Neutrophil (primary cell): ENCODE measurements at regions not wholly inside any gene's neighbourhood (a gene's known extent, or its start where the extent isn't known, plus 50 kb on each side); places are given as distances from the start of the nearest gene placed in this dataset.

Experiments used
- H3K27ac ChIP-seq: fragments of 200-600 bp; sonication (generic); 2 replicates; pipeline ENCODE4 v1.5.1; 2016; ENCODE audit warnings: mild to moderate bottlenecking, moderate library complexity
- H3K27me3 ChIP-seq: fragments of 200-600 bp; sonication (generic); 2 replicates; pipeline ENCODE4 v1.6.0; 2016; ENCODE audit warnings: mild to moderate bottlenecking
- H3K36me3 ChIP-seq: fragments of 200-600 bp; sonication (generic); 2 replicates; pipeline ENCODE4 v1.5.1; 2017
- H3K4me1 ChIP-seq, 2 experiments: fragments of 200-600 bp in 1 of 2; sonication (generic) in 1 of 2; 1 replicate in 1 of 2; 2 replicates in 1 of 2; pipeline versions ENCODE4 v1.5.1 to v1.6.1; 2013 to 2016; ENCODE audit warnings: low read depth in 1 of 2, low read length in 1 of 2, mild to moderate bottlenecking in 1 of 2, moderate library complexity in 1 of 2; ENCODE audit not compliant: control insufficient read depth in 1 of 2, insufficient read depth in 1 of 2
- H3K4me3 ChIP-seq, 2 experiments: fragments of 200-600 bp in 1 of 2; sonication (generic) in 1 of 2; 1 replicate in 1 of 2; 2 replicates in 1 of 2; pipeline ENCODE4 v1.5.1; 2013 to 2016; ENCODE audit warnings: low read depth in 1 of 2, low read length in 1 of 2, mild to moderate bottlenecking in 1 of 2, moderate library complexity in 1 of 2
- H3K9me3 ChIP-seq: fragments of 200-600 bp; sonication (generic); 2 replicates; pipeline ENCODE4 v1.5.1; 2016
- TF ChIP-seq, protein P1 (sequence below): fragments of 200-600 bp; sonication (generic); IDR thresholded peaks from 2 replicates; pipeline ENCODE4 v1.5.1; 2016; ENCODE audit warnings: antibody characterized with exemption

- no peaks in the 10 kb centered on the region for H3K9me3 ChIP-seq
- TF ChIP-seq, protein P1, sequence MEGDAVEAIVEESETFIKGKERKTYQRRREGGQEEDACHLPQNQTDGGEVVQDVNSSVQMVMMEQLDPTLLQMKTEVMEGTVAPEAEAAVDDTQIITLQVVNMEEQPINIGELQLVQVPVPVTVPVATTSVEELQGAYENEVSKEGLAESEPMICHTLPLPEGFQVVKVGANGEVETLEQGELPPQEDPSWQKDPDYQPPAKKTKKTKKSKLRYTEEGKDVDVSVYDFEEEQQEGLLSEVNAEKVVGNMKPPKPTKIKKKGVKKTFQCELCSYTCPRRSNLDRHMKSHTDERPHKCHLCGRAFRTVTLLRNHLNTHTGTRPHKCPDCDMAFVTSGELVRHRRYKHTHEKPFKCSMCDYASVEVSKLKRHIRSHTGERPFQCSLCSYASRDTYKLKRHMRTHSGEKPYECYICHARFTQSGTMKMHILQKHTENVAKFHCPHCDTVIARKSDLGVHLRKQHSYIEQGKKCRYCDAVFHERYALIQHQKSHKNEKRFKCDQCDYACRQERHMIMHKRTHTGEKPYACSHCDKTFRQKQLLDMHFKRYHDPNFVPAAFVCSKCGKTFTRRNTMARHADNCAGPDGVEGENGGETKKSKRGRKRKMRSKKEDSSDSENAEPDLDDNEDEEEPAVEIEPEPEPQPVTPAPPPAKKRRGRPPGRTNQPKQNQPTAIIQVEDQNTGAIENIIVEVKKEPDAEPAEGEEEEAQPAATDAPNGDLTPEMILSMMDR = no peak
- no peaks in the 10 kb centered on the region for H3K36me3 ChIP-seq
- no peaks in the 10 kb centered on the region for H3K27me3 ChIP-seq
- H3K4me3 ChIP-seq = no peak overlapping the region
- no peak overlapping the region for H3K27ac ChIP-seq
- H3K4me1 ChIP-seq = no peaks in the 10 kb centered on the region
Measured at GRCh38 chr4:12562021-12562420, 922.1 kb downstream of the RAB28 start.

- no peak overlapping the region for H3K27ac ChIP-seq
- H3K27me3 ChIP-seq = no peaks in the 10 kb centered on the region
Measured at GRCh38 chr4:12555011-12555410, 929.1 kb downstream of the RAB28 start.

GRCh38 chr4:12548678-12549077 lies 935.5 kb downstream of the RAB28 start:
- TF ChIP-seq, protein P1 = no peak
- H3K9me3 ChIP-seq = no peaks in the 10 kb centered on the region
- H3K4me1 ChIP-seq = no peaks in the 10 kb centered on the region
- no peaks in the 10 kb centered on the region for H3K36me3 ChIP-seq
- no peak overlapping the region for H3K27ac ChIP-seq
- no peaks in the 10 kb centered on the region for H3K27me3 ChIP-seq
- no peak overlapping the region for H3K4me3 ChIP-seq

More at GRCh38 chr4:12555011-12555410, 929.1 kb downstream of the RAB28 start:
- TF ChIP-seq, protein P1 = no peak
- Histone ChIP-seq H3K4me1 (no peaks in the 10 kb centered on the region), H3K36me3 (no peaks in the 10 kb centered on the region), H3K4me3 (no peak overlapping the region), H3K9me3 (no peaks in the 10 kb centered on the region)

- TF ChIP-seq, protein P1 = no peak
- Histone ChIP-seq H3K36me3 (no peaks in the 10 kb centered on the region), H3K4me3 (no peak overlapping the region), H3K4me1 (no peaks in the 10 kb centered on the region), H3K9me3 (no peaks in the 10 kb centered on the region), H3K27ac (no peak overlapping the region), H3K27me3 (no peaks in the 10 kb centered on the region)
Measured at GRCh38 chr4:12545812-12546211, 938.3 kb downstream of the RAB28 start.

GRCh38 chr4:12538162-12538561 lies 946.0 kb downstream of the RAB28 start:
- no peak overlapping the region for H3K27ac ChIP-seq

More at GRCh38 chr4:12538162-12538561, 946.0 kb downstream of the RAB28 start:
- Histone ChIP-seq H3K4me1 (no peaks in the 10 kb centered on the region), H3K4me3 (no peak overlapping the region), H3K36me3 (no peaks in the 10 kb centered on the region), H3K27me3 (no peaks in the 10 kb centered on the region), H3K9me3 (no peaks in the 10 kb centered on the region)
- TF ChIP-seq, protein P1 = no peak
